ENCODE measurements at regions not wholly inside any gene's neighbourhood (a gene's known extent, or its start where the extent isn't known, plus 50 kb on each side); places are given as distances from the start of the nearest gene placed in this dataset.

GRCh38 chr6:140907235-140907634 lies 1225.5 kb upstream of the GJE1 start:
- TF ChIP-seq YY1 (IDR thresholded peaks at IDR 0.05; ENCODE audit: insufficient read depth, insufficient read length) (no peak), ZNF274 (IDR thresholded peaks at IDR 0.05; ENCODE audit: low read depth, low read length) (no peak)
